ENCODE measurements at regions not wholly inside any gene's neighbourhood (a gene's known extent, or its start where the extent isn't known, plus 50 kb on each side); places are given as distances from the start of the nearest gene placed in this dataset.

GRCh38 chr4:17317526-17317925, 194.4 kb downstream of the QDPR start:
- intact Hi-C loops (cut with micrococcal nuclease), result no loop called here
- dilution Hi-C loops (cut with MboI; ENCODE audit: extremely low pct_ligation_motif_present, low sequenced_read_pairs), result no loop called here
- no TSS peak for BruUV-seq (replicated peaks)

GRCh38 chr4:17316566-17316965, 195.3 kb downstream of the QDPR start:
- no TSS peak for BruUV-seq (replicated peaks)
- ChIA-PET POLR2A (no interaction called here), CTCF (interaction anchor here (0.8 kb wide), 1 partner anchor 399 kb away, joined by 3 read pairs; no protein-coding TSS in a partner anchor)
- no peak overlapping the region for H2AFZ ChIP-seq (ENCODE audit: low read depth, low read length)
- FAIRE-seq (no peak), DNase-seq (ENCODE audit: low read depth, low spot score) (no peak)
- no peak overlapping the region for H3K9ac ChIP-seq (replicated peaks; ENCODE audit: extremely low read depth, insufficient read depth, low read length)
- H3K4me3 ChIP-seq (replicated peaks in 1 of 3; ENCODE audit: insufficient read depth in 1 of 3, low read depth in 1 of 3, low read length in 3 of 3), result no peak overlapping the region
- H3K9me1 ChIP-seq (replicated peaks; ENCODE audit: control insufficient read depth, extremely low read depth, insufficient read depth, low read length), result no peaks in the 10 kb centered on the region
- no peaks in the 10 kb centered on the region for H4K20me1 ChIP-seq (replicated peaks; ENCODE audit: control insufficient read depth, extremely low read depth, insufficient read depth, low read length)
- H3K27me3 ChIP-seq (ENCODE audit: control insufficient read depth in 2 of 2, insufficient read depth in 2 of 2, low read length in 2 of 2), result peaks cover 2 to 15% of the 10 kb centered on the region in 2 experiments
- no peaks in the 10 kb centered on the region for H3K36me3 ChIP-seq (ENCODE audit: control insufficient read depth in 2 of 2, extremely low read depth in 1 of 2, insufficient read depth in 2 of 2, low read length in 2 of 2)
- no peaks in the 10 kb centered on the region for H3K4me1 ChIP-seq (ENCODE audit: control insufficient read depth, extremely low read depth, insufficient read depth, low read length)
- intact Hi-C loops (cut with micrococcal nuclease), result no loop called here
- no peaks in the 10 kb centered on the region for H3K9me3 ChIP-seq (replicated peaks; ENCODE audit: control insufficient read depth, insufficient read depth, low read length)
- TF ChIP-seq GATA2 (IDR thresholded peaks at IDR 0.05; ENCODE audit: insufficient read depth, insufficient read length, low read depth, low read length), result no peak
- TF ChIP-seq POLR2AphosphoS5 (IDR thresholded peaks at IDR 0.05; ENCODE audit: insufficient read depth, low read depth, low read length), result no peak
- no peak for TF ChIP-seq FOS (IDR thresholded peaks at IDR 0.05; ENCODE audit: borderline replicate concordance, insufficient read depth, low read length)
- no peak for TF ChIP-seq MAX (IDR thresholded peaks at IDR 0.05; ENCODE audit: insufficient read depth, insufficient read length)
- no peak for TF ChIP-seq POLR2A (IDR thresholded peaks at IDR 0.05; ENCODE audit: low read depth, low read length)
- TF ChIP-seq MYC (IDR thresholded peaks at IDR 0.05; ENCODE audit: low read depth, low read length), result no peak
- no peak for TF ChIP-seq JUN (IDR thresholded peaks at IDR 0.05; ENCODE audit: borderline replicate concordance, insufficient read depth, insufficient read length, low read depth)
- TF ChIP-seq CTCF (IDR thresholded peaks at IDR 0.05; ENCODE audit: extremely low read depth in 1 of 2, insufficient read depth in 1 of 2, low read depth in 1 of 2, low read length in 2 of 2), result no peak
- TF ChIP-seq EZH2 (IDR thresholded peaks at IDR 0.05; ENCODE audit: borderline replicate concordance, low read depth, low read length, severe bottlenecking), result no peak
- no peaks in the 10 kb centered on the region for H3K79me2 ChIP-seq (ENCODE audit: control insufficient read depth, insufficient read depth, low read length)
- no peak overlapping the region for H3K27ac ChIP-seq (ENCODE audit: insufficient read depth, low read depth, low read length)
- dilution Hi-C loops (cut with MboI; ENCODE audit: extremely low pct_ligation_motif_present, low sequenced_read_pairs), result no loop called here
- H3K4me2 ChIP-seq (ENCODE audit: insufficient read depth, low read length), result no peak overlapping the region

More at GRCh38 chr4:17317526-17317925, 194.4 kb downstream of the QDPR start:
- Histone ChIP-seq H3K36me3 (ENCODE audit: control insufficient read depth in 2 of 2, extremely low read depth in 1 of 2, insufficient read depth in 2 of 2, low read length in 2 of 2) (no peaks in the 10 kb centered on the region), H3K4me2 (ENCODE audit: insufficient read depth, low read length) (no peak overlapping the region), H3K4me3 (replicated peaks in 1 of 3; ENCODE audit: insufficient read depth in 1 of 3, low read depth in 1 of 3, low read length in 3 of 3) (no peak overlapping the region), H4K20me1 (replicated peaks; ENCODE audit: control insufficient read depth, extremely low read depth, insufficient read depth, low read length) (no peaks in the 10 kb centered on the region), H3K9ac (replicated peaks; ENCODE audit: extremely low read depth, insufficient read depth, low read length) (no peak overlapping the region), H3K9me1 (replicated peaks; ENCODE audit: control insufficient read depth, extremely low read depth, insufficient read depth, low read length) (no peaks in the 10 kb centered on the region), H3K27ac (ENCODE audit: insufficient read depth, low read depth, low read length) (no peak overlapping the region), H2AFZ (ENCODE audit: low read depth, low read length) (no peak overlapping the region), H3K79me2 (ENCODE audit: control insufficient read depth, insufficient read depth, low read length) (no peaks in the 10 kb centered on the region), H3K9me3 (replicated peaks; ENCODE audit: control insufficient read depth, insufficient read depth, low read length) (no peaks in the 10 kb centered on the region), H3K4me1 (ENCODE audit: control insufficient read depth, extremely low read depth, insufficient read depth, low read length) (no peaks in the 10 kb centered on the region), H3K27me3 (ENCODE audit: control insufficient read depth in 2 of 2, insufficient read depth in 2 of 2, low read length in 2 of 2) (peaks cover 2 to 15% of the 10 kb centered on the region in 2 experiments)
- TF ChIP-seq MAX (IDR thresholded peaks at IDR 0.05; ENCODE audit: insufficient read depth, insufficient read length) (no peak), POLR2AphosphoS5 (IDR thresholded peaks at IDR 0.05; ENCODE audit: insufficient read depth, low read depth, low read length) (no peak)
- CTCF ChIA-PET, result interaction anchor here (2.9 kb wide), 1 partner anchor 11 kb away, joined by 9 read pairs; no protein-coding TSS in a partner anchor
- FAIRE-seq (no peak), DNase-seq (ENCODE audit: low read depth, low spot score) (no peak)
- POLR2A ChIA-PET, result no interaction called here
